WTC11 (cell line): ENCODE measurements at regions not wholly inside any gene's neighbourhood (a gene's known extent, or its start where the extent isn't known, plus 50 kb on each side); places are given as distances from the start of the nearest gene placed in this dataset.

Experiments
- ATAC-seq: fragments of 200-7000 bp; cut with Tn5 transposase; 2 replicates; pipeline ENCODE4 v1.10.0; 2021; ENCODE audit warnings: mild to moderate bottlenecking, moderate library complexity
- CTCF ChIA-PET: fragments of 300-600 bp; sonication (Branson Sonifier 250); formaldehyde crosslinking; loops from one replicate; lab custom pipeline; 2021; ENCODE audit warnings: antibody characterized with exemption; lab: Charles Lee
- POLR2A ChIA-PET: fragments of 350-600 bp; sonication (Branson Sonifier 250); formaldehyde crosslinking; loops from one replicate; lab custom pipeline; 2021; ENCODE audit warnings: antibody characterized with exemption; lab: Charles Lee
- DNase-seq: peaks from one replicate; pipeline ENCODE4 v3.0.0; 2021; ENCODE audit warnings: low spot score
- H3K27ac Mint-ChIP-seq: 2 replicates; pipeline ENCODE4 v1.8.0; 2021; ENCODE audit warnings: mixed read lengths
- H3K27me3 Mint-ChIP-seq: 2 replicates; pipeline ENCODE4 v1.8.0; 2021; ENCODE audit warnings: low read depth, mild to moderate bottlenecking, moderate library complexity, mixed read lengths
- H3K36me3 Mint-ChIP-seq: 2 replicates; pipeline ENCODE4 v1.8.0; 2021; ENCODE audit warnings: mixed read lengths
- H3K4me1 Mint-ChIP-seq: 2 replicates; pipeline ENCODE4 v1.8.0; 2022; ENCODE audit warnings: mixed read lengths
- H3K4me3 Mint-ChIP-seq: 2 replicates; pipeline ENCODE4 v1.8.0; 2021; ENCODE audit warnings: mild to moderate bottlenecking, moderate library complexity, mixed read lengths
- H3K9me3 Mint-ChIP-seq: 2 replicates; pipeline ENCODE4 v1.8.0; 2021; ENCODE audit warnings: mixed read lengths
- CBFB ChIP-seq: sonication (generic); formaldehyde crosslinking; IDR thresholded peaks from 2 replicates; pipeline ENCODE4 v1.8.1; 2022; ENCODE audit warnings: mild to moderate bottlenecking, low read depth, missing genetic modification reagents
- CREM ChIP-seq: sonication (generic); formaldehyde crosslinking; IDR thresholded peaks from 2 replicates; pipeline ENCODE4 v1.8.1; 2022; ENCODE audit warnings: mild to moderate bottlenecking, missing genetic modification reagents, moderate library complexity
- EMX1 ChIP-seq: fragments of 250-450 bp; sonication (Bioruptor Pico); IDR thresholded peaks from 2 replicates; pipeline ENCODE4 v1.8.0; 2021; ENCODE audit warnings: mild to moderate bottlenecking
- ETV6 ChIP-seq: sonication (generic); formaldehyde crosslinking; IDR thresholded peaks from 2 replicates; pipeline ENCODE4 v1.8.1; 2022; ENCODE audit warnings: mild to moderate bottlenecking, missing genetic modification reagents
- FOXP1 ChIP-seq: sonication (generic); formaldehyde crosslinking; IDR thresholded peaks from 2 replicates; pipeline ENCODE4 v1.8.0; 2022; ENCODE audit warnings: missing genetic modification reagents, mild to moderate bottlenecking, moderate library complexity, borderline replicate concordance
- GTF2I ChIP-seq: fragments of 250-450 bp; sonication (Bioruptor Pico); conservative IDR thresholded peaks from 2 replicates; pipeline ENCODE4 v1.4.0; 2021; ENCODE audit warnings: mild to moderate bottlenecking
- MXD4 ChIP-seq: fragments of 250-450 bp; sonication (Bioruptor Pico); IDR thresholded peaks from 2 replicates; pipeline ENCODE4 v1.8.0; 2021; ENCODE audit warnings: mild to moderate bottlenecking, moderate library complexity, borderline replicate concordance
- NFYB ChIP-seq: sonication (generic); formaldehyde crosslinking; conservative IDR thresholded peaks from 2 replicates; pipeline ENCODE4 v1.8.0; 2022; ENCODE audit warnings: low read depth, missing genetic modification reagents
- SMAD4 ChIP-seq: sonication (generic); formaldehyde crosslinking; IDR thresholded peaks from 2 replicates; pipeline ENCODE4 v1.8.0; 2022; ENCODE audit warnings: mild to moderate bottlenecking, missing genetic modification reagents
- SP1 ChIP-seq: sonication (generic); formaldehyde crosslinking; conservative IDR thresholded peaks from 2 replicates; pipeline ENCODE4 v1.8.1; 2022; ENCODE audit warnings: missing genetic modification reagents
- ZBTB21 ChIP-seq: sonication (generic); formaldehyde crosslinking; IDR thresholded peaks from 2 replicates; pipeline ENCODE4 v1.8.1; 2023; ENCODE audit warnings: mild to moderate bottlenecking, missing genetic modification reagents, borderline replicate concordance
- ZNF121 ChIP-seq: sonication (generic); formaldehyde crosslinking; IDR thresholded peaks from 2 replicates; pipeline ENCODE4 v1.8.0; 2023; ENCODE audit warnings: missing genetic modification reagents
- ZNF219 ChIP-seq: sonication (generic); formaldehyde crosslinking; IDR thresholded peaks from 2 replicates; pipeline ENCODE4 v1.8.0; 2023; ENCODE audit warnings: missing genetic modification reagents, mild to moderate bottlenecking, borderline replicate concordance
- ZNF232 ChIP-seq: sonication (generic); formaldehyde crosslinking; IDR thresholded peaks from 2 replicates; pipeline ENCODE4 v1.8.0; 2022; ENCODE audit warnings: mild to moderate bottlenecking, missing genetic modification reagents
- ZNF263 ChIP-seq: sonication (generic); formaldehyde crosslinking; IDR thresholded peaks from 2 replicates; pipeline ENCODE4 v1.8.1; 2022; ENCODE audit warnings: low read depth, mild to moderate bottlenecking, moderate library complexity, missing genetic modification reagents
- ZNF671 ChIP-seq: fragments of 250-450 bp; sonication (Bioruptor Pico); IDR thresholded peaks from 2 replicates; pipeline ENCODE4 v1.8.0; 2021; ENCODE audit warnings: mild to moderate bottlenecking
- TF ChIP-seq, protein P1 (sequence below): sonication (generic); formaldehyde crosslinking; IDR thresholded peaks from 2 replicates; pipeline ENCODE4 v1.8.1; 2022; ENCODE audit warnings: low read depth, mild to moderate bottlenecking, moderate library complexity, missing genetic modification reagents, borderline replicate concordance
- TF ChIP-seq, protein P2 (sequence below): sonication (generic); formaldehyde crosslinking; IDR thresholded peaks from 2 replicates; pipeline ENCODE4 v1.8.1; 2022; ENCODE audit warnings: missing genetic modification reagents, borderline replicate concordance
- TF ChIP-seq, protein P3 (sequence below): sonication (generic); formaldehyde crosslinking; IDR thresholded peaks from 2 replicates; pipeline ENCODE4 v1.8.1; 2023; ENCODE audit warnings: mild to moderate bottlenecking, missing genetic modification reagents
- TF ChIP-seq, protein P4 (sequence below): sonication (generic); formaldehyde crosslinking; IDR thresholded peaks from 2 replicates; pipeline ENCODE4 v1.8.1; 2023; ENCODE audit warnings: mild to moderate bottlenecking, missing genetic modification reagents
- TF ChIP-seq, protein P5 (sequence below): sonication (generic); formaldehyde crosslinking; IDR thresholded peaks from 2 replicates; pipeline ENCODE4 v1.8.0; 2022; ENCODE audit warnings: mild to moderate bottlenecking, missing genetic modification reagents
- TF ChIP-seq, protein P6 (sequence below): sonication (generic); formaldehyde crosslinking; IDR thresholded peaks from 2 replicates; pipeline ENCODE4 v1.8.1; 2023; ENCODE audit warnings: mild to moderate bottlenecking, missing genetic modification reagents, moderate library complexity
- TF ChIP-seq, protein P7 (sequence below): sonication (generic); formaldehyde crosslinking; IDR thresholded peaks from 2 replicates; pipeline ENCODE4 v1.8.0; 2022; ENCODE audit warnings: missing genetic modification reagents

DNA sequence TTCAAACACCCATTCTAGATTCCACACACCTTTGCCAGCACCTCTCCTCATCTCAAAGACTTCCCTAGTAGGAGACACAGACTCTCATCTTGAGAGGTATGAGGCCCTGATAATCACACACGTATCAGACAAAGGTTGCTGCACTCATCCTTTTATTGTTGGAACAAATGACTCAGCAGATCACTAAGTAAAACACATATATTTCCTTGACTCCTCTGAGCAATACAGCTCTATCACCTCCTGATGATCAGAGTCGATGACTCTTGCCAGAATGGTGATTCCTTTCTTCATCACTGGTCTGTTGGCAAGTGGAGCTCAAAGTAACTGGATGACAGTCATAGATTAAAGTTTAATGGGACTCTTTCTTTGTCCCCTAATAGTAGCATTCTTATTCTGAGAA, 1049.2 kb upstream of the ZEB2 start (continued):
- TF ChIP-seq, protein P1, sequence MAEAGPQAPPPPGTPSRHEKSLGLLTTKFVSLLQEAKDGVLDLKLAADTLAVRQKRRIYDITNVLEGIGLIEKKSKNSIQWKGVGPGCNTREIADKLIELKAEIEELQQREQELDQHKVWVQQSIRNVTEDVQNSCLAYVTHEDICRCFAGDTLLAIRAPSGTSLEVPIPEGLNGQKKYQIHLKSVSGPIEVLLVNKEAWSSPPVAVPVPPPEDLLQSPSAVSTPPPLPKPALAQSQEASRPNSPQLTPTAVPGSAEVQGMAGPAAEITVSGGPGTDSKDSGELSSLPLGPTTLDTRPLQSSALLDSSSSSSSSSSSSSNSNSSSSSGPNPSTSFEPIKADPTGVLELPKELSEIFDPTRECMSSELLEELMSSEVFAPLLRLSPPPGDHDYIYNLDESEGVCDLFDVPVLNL (CRISPR knock-in tag), result no peak
- TF ChIP-seq SP1 (CRISPR knock-in tag) (no peak), CBFB (CRISPR knock-in tag) (no peak), SMAD4 (CRISPR knock-in tag) (no peak)
- TF ChIP-seq, protein P2, sequence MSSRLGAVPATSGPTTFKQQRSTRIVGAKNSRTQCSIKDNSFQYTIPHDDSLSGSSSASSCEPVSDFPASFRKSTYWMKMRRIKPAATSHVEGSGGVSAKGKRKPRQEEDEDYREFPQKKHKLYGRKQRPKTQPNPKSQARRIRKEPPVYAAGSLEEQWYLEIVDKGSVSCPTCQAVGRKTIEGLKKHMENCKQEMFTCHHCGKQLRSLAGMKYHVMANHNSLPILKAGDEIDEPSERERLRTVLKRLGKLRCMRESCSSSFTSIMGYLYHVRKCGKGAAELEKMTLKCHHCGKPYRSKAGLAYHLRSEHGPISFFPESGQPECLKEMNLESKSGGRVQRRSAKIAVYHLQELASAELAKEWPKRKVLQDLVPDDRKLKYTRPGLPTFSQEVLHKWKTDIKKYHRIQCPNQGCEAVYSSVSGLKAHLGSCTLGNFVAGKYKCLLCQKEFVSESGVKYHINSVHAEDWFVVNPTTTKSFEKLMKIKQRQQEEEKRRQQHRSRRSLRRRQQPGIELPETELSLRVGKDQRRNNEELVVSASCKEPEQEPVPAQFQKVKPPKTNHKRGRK (CRISPR knock-in tag), result no peak

DNA sequence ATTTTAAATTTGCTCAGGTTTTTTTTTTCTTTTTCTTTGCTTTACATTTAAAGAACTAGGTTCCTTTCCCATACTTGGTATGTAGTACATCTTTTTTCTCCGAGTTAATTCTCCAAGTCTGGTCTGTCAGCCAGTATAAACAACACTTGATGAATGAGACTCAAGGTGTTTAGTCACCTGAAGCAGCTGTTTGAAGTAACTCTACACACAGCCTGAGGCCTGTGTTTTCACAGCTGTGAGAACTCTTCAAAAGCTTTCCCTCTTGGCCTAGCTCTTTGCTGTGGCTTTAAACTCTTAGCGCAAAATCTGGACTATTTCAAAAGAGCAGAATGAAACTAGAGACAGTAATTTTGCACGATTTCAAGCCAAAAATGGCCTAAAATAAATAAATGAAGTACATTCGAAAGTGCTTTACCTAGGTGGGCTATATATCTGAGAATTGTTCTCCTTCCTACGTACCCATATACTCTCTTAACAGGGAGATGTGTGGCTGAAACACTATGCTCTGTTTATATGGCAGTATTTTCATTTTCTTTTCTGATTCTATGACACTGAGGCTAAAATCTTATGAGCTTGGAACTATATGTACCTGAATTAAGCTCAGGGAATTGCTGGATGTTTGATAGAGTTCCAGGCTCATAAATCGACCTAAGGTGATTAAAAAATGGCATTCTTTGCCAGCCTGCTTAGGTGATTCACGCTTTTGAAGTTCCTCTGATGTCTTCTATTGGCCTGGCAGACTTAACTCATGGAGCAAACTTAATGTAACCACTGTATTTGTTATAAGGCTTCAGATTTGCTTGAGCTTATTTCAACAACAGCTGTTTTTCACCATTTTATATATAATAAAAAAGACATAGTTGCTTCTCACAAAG, 1044.1 kb upstream of the ZEB2 start:
- ATAC-seq, result peak; percentile 51
- H3K27ac Mint-ChIP-seq, result no peak overlapping the region; the same call in 1 of the 2 replicates
- peaks cover 26% of the 10 kb centered on the region for H3K4me1 Mint-ChIP-seq

More for the DNA sequence above, 1044.1 kb upstream of the ZEB2 start:
- H3K27me3 Mint-ChIP-seq, result no peaks in the 10 kb centered on the region
- H3K4me3 Mint-ChIP-seq, result no peak overlapping the region
- ChIA-PET POLR2A (interaction anchor here (0.6 kb wide), 1 partner anchor 1238 kb away, joined by 4 read pairs; no protein-coding TSS in a partner anchor), CTCF (no interaction called here)
- TF ChIP-seq ZNF671 (CRISPR knock-in tag) (no peak), MXD4 (CRISPR knock-in tag) (no peak), ETV6 (no peak), CREM (CRISPR knock-in tag) (no peak), ZNF121 (CRISPR knock-in tag) (no peak), FOXP1 (CRISPR knock-in tag) (no peak), CBFB (CRISPR knock-in tag) (no peak), ZBTB21 (no peak), ZNF232 (CRISPR knock-in tag) (no peak), ZNF263 (no peak), ZNF219 (CRISPR knock-in tag) (no peak), NFYB (CRISPR knock-in tag) (no peak), EMX1 (no peak), GTF2I (CRISPR knock-in tag) (no peak)
- TF ChIP-seq, protein P3, sequence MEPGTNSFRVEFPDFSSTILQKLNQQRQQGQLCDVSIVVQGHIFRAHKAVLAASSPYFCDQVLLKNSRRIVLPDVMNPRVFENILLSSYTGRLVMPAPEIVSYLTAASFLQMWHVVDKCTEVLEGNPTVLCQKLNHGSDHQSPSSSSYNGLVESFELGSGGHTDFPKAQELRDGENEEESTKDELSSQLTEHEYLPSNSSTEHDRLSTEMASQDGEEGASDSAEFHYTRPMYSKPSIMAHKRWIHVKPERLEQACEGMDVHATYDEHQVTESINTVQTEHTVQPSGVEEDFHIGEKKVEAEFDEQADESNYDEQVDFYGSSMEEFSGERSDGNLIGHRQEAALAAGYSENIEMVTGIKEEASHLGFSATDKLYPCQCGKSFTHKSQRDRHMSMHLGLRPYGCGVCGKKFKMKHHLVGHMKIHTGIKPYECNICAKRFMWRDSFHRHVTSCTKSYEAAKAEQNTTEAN (CRISPR knock-in tag), result no peak
- TF ChIP-seq, protein P4, sequence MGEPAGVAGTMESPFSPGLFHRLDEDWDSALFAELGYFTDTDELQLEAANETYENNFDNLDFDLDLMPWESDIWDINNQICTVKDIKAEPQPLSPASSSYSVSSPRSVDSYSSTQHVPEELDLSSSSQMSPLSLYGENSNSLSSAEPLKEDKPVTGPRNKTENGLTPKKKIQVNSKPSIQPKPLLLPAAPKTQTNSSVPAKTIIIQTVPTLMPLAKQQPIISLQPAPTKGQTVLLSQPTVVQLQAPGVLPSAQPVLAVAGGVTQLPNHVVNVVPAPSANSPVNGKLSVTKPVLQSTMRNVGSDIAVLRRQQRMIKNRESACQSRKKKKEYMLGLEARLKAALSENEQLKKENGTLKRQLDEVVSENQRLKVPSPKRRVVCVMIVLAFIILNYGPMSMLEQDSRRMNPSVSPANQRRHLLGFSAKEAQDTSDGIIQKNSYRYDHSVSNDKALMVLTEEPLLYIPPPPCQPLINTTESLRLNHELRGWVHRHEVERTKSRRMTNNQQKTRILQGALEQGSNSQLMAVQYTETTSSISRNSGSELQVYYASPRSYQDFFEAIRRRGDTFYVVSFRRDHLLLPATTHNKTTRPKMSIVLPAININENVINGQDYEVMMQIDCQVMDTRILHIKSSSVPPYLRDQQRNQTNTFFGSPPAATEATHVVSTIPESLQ (CRISPR knock-in tag), result no peak
- TF ChIP-seq, protein P5, sequence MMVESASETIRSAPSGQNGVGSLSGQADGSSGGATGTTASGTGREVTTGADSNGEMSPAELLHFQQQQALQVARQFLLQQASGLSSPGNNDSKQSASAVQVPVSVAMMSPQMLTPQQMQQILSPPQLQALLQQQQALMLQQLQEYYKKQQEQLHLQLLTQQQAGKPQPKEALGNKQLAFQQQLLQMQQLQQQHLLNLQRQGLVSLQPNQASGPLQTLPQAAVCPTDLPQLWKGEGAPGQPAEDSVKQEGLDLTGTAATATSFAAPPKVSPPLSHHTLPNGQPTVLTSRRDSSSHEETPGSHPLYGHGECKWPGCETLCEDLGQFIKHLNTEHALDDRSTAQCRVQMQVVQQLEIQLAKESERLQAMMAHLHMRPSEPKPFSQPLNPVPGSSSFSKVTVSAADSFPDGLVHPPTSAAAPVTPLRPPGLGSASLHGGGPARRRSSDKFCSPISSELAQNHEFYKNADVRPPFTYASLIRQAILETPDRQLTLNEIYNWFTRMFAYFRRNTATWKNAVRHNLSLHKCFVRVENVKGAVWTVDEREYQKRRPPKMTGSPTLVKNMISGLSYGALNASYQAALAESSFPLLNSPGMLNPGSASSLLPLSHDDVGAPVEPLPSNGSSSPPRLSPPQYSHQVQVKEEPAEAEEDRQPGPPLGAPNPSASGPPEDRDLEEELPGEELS (CRISPR knock-in tag), result no peak
- TF ChIP-seq, protein P6, sequence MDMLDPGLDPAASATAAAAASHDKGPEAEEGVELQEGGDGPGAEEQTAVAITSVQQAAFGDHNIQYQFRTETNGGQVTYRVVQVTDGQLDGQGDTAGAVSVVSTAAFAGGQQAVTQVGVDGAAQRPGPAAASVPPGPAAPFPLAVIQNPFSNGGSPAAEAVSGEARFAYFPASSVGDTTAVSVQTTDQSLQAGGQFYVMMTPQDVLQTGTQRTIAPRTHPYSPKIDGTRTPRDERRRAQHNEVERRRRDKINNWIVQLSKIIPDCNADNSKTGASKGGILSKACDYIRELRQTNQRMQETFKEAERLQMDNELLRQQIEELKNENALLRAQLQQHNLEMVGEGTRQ, result no peak
- TF ChIP-seq, protein P7, sequence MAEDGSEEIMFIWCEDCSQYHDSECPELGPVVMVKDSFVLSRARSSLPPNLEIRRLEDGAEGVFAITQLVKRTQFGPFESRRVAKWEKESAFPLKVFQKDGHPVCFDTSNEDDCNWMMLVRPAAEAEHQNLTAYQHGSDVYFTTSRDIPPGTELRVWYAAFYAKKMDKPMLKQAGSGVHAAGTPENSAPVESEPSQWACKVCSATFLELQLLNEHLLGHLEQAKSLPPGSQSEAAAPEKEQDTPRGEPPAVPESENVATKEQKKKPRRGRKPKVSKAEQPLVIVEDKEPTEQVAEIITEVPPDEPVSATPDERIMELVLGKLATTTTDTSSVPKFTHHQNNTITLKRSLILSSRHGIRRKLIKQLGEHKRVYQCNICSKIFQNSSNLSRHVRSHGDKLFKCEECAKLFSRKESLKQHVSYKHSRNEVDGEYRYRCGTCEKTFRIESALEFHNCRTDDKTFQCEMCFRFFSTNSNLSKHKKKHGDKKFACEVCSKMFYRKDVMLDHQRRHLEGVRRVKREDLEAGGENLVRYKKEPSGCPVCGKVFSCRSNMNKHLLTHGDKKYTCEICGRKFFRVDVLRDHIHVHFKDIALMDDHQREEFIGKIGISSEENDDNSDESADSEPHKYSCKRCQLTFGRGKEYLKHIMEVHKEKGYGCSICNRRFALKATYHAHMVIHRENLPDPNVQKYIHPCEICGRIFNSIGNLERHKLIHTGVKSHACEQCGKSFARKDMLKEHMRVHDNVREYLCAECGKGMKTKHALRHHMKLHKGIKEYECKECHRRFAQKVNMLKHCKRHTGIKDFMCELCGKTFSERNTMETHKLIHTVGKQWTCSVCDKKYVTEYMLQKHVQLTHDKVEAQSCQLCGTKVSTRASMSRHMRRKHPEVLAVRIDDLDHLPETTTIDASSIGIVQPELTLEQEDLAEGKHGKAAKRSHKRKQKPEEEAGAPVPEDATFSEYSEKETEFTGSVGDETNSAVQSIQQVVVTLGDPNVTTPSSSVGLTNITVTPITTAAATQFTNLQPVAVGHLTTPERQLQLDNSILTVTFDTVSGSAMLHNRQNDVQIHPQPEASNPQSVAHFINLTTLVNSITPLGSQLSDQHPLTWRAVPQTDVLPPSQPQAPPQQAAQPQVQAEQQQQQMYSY, result no peak
- DNase-seq, result no peak
- H3K36me3 Mint-ChIP-seq, result no peaks in the 10 kb centered on the region
- H3K9me3 Mint-ChIP-seq, result no peaks in the 10 kb centered on the region
